ENCODE measurements at regions not wholly inside any gene's neighbourhood (a gene's known extent, or its start where the extent isn't known, plus 50 kb on each side); places are given as distances from the start of the nearest gene placed in this dataset.

GRCh38 chr4:94000559-94000958, 172.0 kb downstream of the ATOH1 start:
- WGBS, 2 donors (ENCODE audit: low coverage in 1 of 2) = 48% methylated on average over 1 of the region's 1 CpG; no CpG with 5 or more reads in 1 of the 2 donors
- intact Hi-C loops (cut with DNase I; ENCODE audit: low total_unique reads) = no loop called here
- Histone ChIP-seq H3K9me3 (no peaks in the 10 kb centered on the region), H3K4me3 (no peak overlapping the region), H3K27me3 (no peaks in the 10 kb centered on the region), H3K4me1 (peaks cover 0 to 13% (median 3%) of the 10 kb centered on the region in 4 donors), H3K36me3 (no peaks in the 10 kb centered on the region), H3K27ac (no peak overlapping the region)
- in situ Hi-C loops (cut with MboI; ENCODE audit: low pct_ligation_motif_present in 1 of 4, low pct_unique_long_range_greater_than_20kb in 1 of 4, low sequenced_read_pairs in 3 of 4) = no loop called here
- TF ChIP-seq POLR2AphosphoS5 (IDR thresholded peaks at IDR 0.05) = no peak
- TF ChIP-seq EP300 (IDR thresholded peaks at IDR 0.05; ENCODE audit: low read depth) = no peak
- no peak for TF ChIP-seq POLR2A (IDR thresholded peaks at IDR 0.05)
- no peak for TF ChIP-seq CTCF (IDR thresholded peaks at IDR 0.05)
- DNase-seq = no peak

- Histone ChIP-seq H3K4me1 (no peaks in the 10 kb centered on the region), H3K27me3 (no peaks in the 10 kb centered on the region), H3K36me3 (no peaks in the 10 kb centered on the region), H3K9me3 (no peaks in the 10 kb centered on the region), H3K4me3 (no peak overlapping the region), H3K27ac (no peak overlapping the region)
- TF ChIP-seq EP300 (IDR thresholded peaks at IDR 0.05; ENCODE audit: low read depth) (no peak), POLR2A (IDR thresholded peaks at IDR 0.05) (no peak)
- DNase-seq = no peak
- intact Hi-C loops (cut with DNase I; ENCODE audit: low total_unique reads) = no loop called here
- 40 to 86% methylated on average over 1 of the region's 1 CpG for WGBS, 2 donors (ENCODE audit: low coverage in 1 of 2)
- in situ Hi-C loops (cut with MboI; ENCODE audit: low pct_ligation_motif_present in 1 of 4, low pct_unique_long_range_greater_than_20kb in 1 of 4, low sequenced_read_pairs in 3 of 4) = no loop called here
Observed at GRCh38 chr4:94006932-94007331, 178.4 kb downstream of the ATOH1 start.

GRCh38 chr4:94011190-94011589, 182.6 kb downstream of the ATOH1 start:
- 73% methylated on average over 2 of the region's 2 CpGs; no CpG with 5 or more reads in 1 of the 2 donors for WGBS, 2 donors (ENCODE audit: low coverage in 1 of 2)
- no peak for DNase-seq
- TF ChIP-seq EP300 (IDR thresholded peaks at IDR 0.05; ENCODE audit: low read depth) = no peak
- no peak for TF ChIP-seq POLR2A (IDR thresholded peaks at IDR 0.05)
- no peaks in the 10 kb centered on the region for H3K36me3 ChIP-seq
- H3K4me3 ChIP-seq = no peak overlapping the region
- intact Hi-C loops (cut with DNase I; ENCODE audit: low total_unique reads) (no loop called here), in situ Hi-C loops (cut with MboI; ENCODE audit: low pct_ligation_motif_present in 1 of 4, low pct_unique_long_range_greater_than_20kb in 1 of 4, low sequenced_read_pairs in 3 of 4) (no loop called here)
- H3K9me3 ChIP-seq = no peaks in the 10 kb centered on the region
- peaks cover 0 to 9% (median 4%) of the 10 kb centered on the region in 4 donors for H3K4me1 ChIP-seq
- H3K27me3 ChIP-seq = no peaks in the 10 kb centered on the region
- H3K27ac ChIP-seq = no peak overlapping the region

GRCh38 chr4:94014484-94015136, 186.1 kb downstream of the ATOH1 start:
- Histone ChIP-seq H3K4me1 (peaks cover 0 to 9% (median 4%) of the 10 kb centered on the region in 4 donors), H3K36me3 (no peaks in the 10 kb centered on the region), H3K27me3 (no peaks in the 10 kb centered on the region), H3K9me3 (no peaks in the 10 kb centered on the region), H3K27ac (peak overlapping the region in 1 of 4 donors; percentile 12), H3K4me3 (no peak overlapping the region)
- DNase-seq = no peak
- TF ChIP-seq POLR2A (IDR thresholded peaks at IDR 0.05) (no peak), CTCF (IDR thresholded peaks at IDR 0.05) (no peak), EP300 (IDR thresholded peaks at IDR 0.05; ENCODE audit: low read depth) (no peak), POLR2AphosphoS5 (IDR thresholded peaks at IDR 0.05) (no peak)
- WGBS, 2 donors (ENCODE audit: low coverage in 1 of 2) = 55 to 58% methylated on average over 3 of the region's 3 CpGs
- in situ Hi-C loops (cut with MboI; ENCODE audit: low pct_ligation_motif_present in 1 of 4, low pct_unique_long_range_greater_than_20kb in 1 of 4, low sequenced_read_pairs in 3 of 4) = no loop called here
- intact Hi-C loops (cut with DNase I; ENCODE audit: low total_unique reads) = no loop called here

GRCh38 chr4:94015956-94016355, 187.4 kb downstream of the ATOH1 start:
- TF ChIP-seq EP300 (IDR thresholded peaks at IDR 0.05; ENCODE audit: low read depth) (no peak), CTCF (IDR thresholded peaks at IDR 0.05) (no peak), POLR2AphosphoS5 (IDR thresholded peaks at IDR 0.05) (no peak), POLR2A (IDR thresholded peaks at IDR 0.05) (no peak)
- H3K36me3 ChIP-seq = no peaks in the 10 kb centered on the region
- no peaks in the 10 kb centered on the region for H3K9me3 ChIP-seq
- H3K27ac ChIP-seq = no peak overlapping the region
- no peaks in the 10 kb centered on the region for H3K27me3 ChIP-seq
- in situ Hi-C loops (cut with MboI; ENCODE audit: low pct_ligation_motif_present in 1 of 4, low pct_unique_long_range_greater_than_20kb in 1 of 4, low sequenced_read_pairs in 3 of 4) (no loop called here), intact Hi-C loops (cut with DNase I; ENCODE audit: low total_unique reads) (no loop called here)
- H3K4me1 ChIP-seq = peaks cover 0 to 9% (median 4%) of the 10 kb centered on the region in 4 donors
- DNase-seq = no peak
- 60 to 76% methylated on average over 1 of the region's 1 CpG for WGBS, 2 donors (ENCODE audit: low coverage in 1 of 2)
- no peak overlapping the region for H3K4me3 ChIP-seq

Data from transverse colon (tissue), 4 donors.